ENCODE measurements at regions not wholly inside any gene's neighbourhood (a gene's known extent, or its start where the extent isn't known, plus 50 kb on each side); places are given as distances from the start of the nearest gene placed in this dataset.

- no peak for TF ChIP-seq POLR2AphosphoS5 (IDR thresholded peaks at IDR 0.05)
- no peak for TF ChIP-seq CTCF (IDR thresholded peaks at IDR 0.05)
- TF ChIP-seq POLR2A (IDR thresholded peaks at IDR 0.05): peak in 1 of 2 donors; percentile 5
- TF ChIP-seq EP300 (IDR thresholded peaks at IDR 0.05): no peak
These were observed 141.6 kb downstream of the RGS9 start for GRCh38 chr17:65278820-65279184.
